NCI-H146 treated with DMSO at 0.1 percent for 48 hours (cell line): ENCODE measurements at regions not wholly inside any gene's neighbourhood (a gene's known extent, or its start where the extent isn't known, plus 50 kb on each side); places are given as distances from the start of the nearest gene placed in this dataset.
"Not testable (repeated sequence)": the region's sequence is repeated elsewhere in the genome, so short reads cannot be mapped to it uniquely, and the experiment has no call there.

Experiments
- DNase-seq: peaks from one replicate; lab custom pipeline; 2025; ENCODE audit not compliant: unreplicated experiment; lab: John Stamatoyannopoulos, UW

DNA sequence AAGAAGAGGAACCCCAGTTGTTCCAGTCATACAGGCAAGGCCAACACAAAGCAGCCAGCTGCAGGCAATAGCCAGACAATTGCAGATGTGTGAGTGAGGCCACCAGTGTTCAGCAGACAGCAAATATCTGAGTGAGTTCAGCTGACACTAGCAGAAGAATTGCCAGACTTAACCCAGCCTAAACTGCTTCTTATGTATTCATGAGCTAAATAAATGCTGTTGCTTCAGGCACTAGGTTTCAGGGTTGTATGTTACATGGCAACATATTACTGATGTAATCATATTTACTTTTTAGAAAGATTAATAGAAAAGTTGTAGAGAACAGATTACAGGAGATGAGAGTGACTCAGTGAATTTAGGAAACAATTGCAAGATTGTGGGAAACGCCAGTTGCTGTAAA, 129.8 kb upstream of the CHODL start:
- no peak for DNase-seq

DNA sequence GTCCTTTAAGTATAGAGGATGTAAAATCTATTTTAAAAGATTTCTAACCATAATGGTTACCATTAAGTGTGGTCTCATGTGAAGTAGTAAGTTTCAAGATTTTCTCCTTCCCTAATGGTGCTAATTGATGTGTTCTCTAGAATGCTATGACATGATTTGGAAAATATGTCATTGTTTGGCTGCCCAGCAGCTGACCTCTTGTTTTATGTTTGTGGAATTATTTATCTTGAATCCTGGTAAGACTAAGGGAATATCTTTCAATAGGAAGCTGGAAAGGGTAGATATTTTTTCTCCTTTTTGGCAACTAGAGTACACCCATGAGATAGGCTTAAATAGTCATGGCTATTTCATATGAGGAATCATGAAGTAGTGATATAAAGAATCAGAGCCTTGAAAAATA, 139.8 kb upstream of the CHODL start:
- DNase-seq: no peak

DNA sequence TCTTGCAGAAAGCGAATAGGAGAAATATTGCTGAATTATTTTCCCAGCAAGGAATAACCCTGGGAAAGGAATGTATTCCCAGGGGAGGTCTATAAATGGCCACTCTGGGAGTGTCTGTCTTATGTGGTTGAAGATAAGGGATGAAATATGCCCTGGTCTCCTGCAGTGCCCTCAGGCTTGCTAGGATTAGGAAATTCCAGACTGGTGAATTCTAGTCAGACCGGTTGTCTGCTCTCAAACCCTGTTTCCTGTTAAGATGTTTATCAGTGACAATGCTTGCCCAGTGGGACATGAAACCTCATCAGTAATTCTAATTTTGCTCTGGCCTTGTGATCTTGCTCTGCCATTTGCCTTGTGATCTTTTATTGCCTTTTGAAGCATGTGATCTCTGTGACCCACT, 148.2 kb upstream of the CHODL start:
- not testable (repeated sequence) for DNase-seq

DNA sequence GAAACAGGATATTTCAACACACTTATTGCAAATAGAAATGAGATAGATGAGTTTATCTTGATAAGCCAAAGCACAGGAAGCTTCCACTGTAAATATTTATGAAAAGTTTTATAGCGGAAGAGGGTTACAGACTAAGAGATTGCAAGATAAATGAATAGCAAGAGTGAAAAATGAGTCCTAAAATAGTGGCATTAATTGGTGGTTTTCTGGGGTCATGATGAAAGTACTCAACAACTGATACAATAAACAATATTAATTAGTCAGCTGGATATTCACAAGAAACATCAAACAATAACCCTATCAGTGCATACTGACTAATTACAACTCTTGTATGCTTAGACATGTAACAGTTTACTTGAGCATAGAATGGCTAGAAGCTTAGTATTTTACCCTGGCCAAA, 154.8 kb upstream of the CHODL start:
- DNase-seq: no peak

DNA sequence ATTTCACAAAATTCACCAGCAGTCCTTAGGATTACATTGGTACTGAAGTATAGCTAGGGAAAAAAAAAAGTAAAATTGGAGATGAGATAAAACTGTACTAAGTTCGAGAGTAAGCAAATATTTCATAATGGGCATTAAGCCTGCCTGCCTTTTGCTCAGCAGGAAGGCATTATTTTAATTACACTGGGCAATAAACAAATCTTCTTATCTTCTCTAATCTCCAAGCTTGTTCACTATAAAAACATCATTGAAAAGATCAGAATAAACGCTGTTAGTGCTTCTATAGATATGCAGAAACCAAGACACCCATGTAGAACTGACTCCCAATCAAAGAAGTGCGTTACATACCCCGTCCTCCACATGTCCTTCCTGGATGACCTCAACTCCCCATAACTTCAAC, 174.2 kb upstream of the CHODL start:
- no peak for DNase-seq

DNA sequence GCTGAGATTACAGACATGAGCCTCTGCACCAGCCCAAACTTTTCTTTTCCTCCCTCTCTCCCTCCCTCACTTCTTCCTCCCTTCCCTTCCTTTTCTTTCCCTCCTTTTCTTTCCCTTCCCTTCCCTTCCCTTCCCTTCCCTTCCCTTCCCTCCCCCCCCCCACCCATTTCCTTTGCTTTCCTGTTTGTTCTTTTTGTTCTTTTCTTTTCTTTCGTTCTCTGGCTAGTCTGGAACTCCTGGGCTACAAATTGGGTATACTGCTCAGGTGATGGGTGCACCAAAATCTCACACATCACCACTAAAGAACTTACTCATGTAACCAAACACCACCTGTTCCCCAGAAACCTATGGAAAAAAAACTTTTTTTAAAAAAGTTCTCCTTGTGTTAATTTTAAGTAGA, 174.8 kb upstream of the CHODL start:
- DNase-seq: no peak

DNA sequence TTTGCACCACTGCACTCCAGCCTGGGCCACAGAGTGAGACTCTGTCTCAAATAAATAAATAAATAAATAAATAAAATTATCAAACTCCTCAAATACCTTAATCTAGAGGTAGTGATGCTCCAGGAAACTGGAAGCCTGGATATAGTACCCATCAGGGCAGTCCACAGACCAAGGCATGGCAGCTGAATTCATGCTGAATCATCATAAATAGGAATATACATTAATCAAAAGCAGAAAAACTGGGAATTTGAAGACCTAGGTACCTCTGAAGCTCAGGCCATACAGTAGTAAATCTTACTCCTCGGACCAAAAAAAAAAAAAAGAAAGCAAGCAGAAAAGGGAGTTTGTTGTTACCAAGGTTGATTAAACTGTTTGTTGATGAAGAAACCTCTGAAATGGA, 184.2 kb upstream of the CHODL start:
- no peak for DNase-seq

DNA sequence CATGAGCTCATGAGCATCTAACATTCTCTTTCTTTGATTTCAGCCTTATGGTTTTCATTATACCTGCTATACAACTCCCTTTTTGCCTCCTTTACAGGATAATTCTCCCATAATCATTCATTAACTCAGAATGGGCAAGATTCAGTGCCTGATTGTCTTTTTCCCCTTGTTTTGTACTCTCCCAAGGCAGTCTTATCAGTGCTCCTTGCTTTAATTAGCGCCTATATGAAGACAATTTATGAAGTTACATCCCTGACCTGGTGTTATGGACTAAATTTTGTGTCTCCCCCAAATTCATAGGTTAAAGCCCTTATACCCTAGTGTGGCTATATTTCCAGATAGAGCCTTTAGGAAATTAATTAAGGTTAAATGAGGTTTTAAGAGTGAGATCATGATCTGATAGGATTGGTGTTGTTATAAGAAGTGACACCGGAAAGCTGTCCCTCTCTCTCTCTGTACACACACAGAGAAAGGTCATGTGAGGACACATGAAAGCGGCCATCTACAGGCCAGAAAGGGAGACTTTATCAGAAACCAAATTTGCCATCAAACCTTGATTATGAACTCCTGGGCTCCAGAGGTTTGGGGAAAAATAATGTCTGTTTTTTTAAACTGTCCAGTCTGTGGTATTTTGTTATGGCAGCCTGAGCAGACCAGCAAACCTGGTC, 185.8 kb upstream of the CHODL start:
- no peak for DNase-seq

DNA sequence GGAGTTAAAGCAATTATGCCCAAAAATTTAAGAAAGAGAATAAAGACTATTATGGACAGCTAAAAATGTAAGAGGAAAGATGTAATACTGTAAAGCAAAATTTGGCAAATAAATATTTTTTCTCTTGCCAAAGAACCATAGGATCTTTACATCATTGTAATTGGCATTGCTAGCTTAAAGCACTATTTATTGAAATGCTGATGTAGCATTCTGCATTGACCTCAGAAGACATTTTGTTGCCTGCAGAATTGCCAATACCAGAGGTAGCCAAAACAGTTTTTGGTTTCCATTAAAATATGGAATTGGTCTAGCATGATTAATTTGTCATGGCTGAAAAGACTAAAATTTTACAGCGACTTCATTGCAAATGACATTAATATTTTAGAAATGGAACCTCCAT, 191.5 kb upstream of the CHODL start:
- no peak for DNase-seq

DNA sequence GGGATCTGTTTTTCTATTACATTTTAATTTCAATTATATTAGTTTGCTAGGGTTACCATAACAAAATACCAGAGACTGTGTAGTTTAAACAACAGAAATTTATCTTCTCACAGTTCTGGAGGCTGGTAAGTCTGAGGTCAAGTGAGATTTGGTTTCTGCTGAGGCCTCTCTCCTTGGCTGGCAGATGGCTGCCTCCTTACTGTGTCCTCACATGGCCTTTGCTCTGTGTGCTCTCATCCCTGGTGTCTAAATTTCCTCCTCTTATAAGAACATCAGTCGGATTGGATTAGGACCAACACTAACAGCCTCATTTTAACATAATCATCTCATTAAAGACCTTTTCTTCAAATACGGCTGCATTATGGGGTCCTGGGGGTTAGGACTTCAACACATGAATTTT, 195.2 kb upstream of the CHODL start:
- DNase-seq: no peak

DNA sequence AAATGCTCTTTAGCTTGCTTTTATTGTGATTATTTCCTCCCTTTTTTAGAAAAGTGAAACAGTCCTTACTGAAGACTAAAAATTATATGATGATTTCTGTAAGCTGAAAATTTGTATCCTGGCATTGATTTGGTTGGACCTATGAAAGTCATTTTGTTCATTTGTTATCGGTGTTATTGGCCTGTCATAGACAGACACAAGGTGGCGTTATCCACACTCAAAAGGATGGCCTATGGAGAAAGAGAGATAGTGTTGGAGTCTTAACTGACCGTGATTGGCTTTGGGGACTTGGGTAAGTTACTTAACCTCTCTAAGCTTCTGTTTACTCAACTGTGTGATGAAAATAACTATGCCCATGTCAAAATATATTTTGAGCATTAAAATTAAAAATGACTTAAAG, 203.6 kb upstream of the CHODL start:
- no peak for DNase-seq

DNA sequence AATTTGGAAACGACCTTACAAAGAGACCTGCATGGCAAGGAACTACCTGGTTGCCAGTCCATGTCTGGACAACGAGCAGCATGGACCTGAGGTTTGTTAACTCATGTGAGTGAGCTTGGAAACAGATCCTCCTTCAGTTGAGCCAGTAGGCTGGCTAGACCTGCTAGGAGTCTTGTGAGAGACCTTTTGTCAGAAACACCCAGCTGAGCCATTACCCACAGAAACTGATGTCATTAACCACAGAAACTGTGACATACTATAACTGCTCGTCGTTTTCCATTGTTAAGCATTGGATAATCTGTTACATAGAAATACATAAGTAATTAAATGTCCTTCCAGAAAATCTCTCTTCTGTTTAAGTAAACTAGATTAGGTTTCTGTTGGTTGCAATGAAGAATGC, 211.1 kb upstream of the C21orf91 start:
- no peak for DNase-seq

DNA sequence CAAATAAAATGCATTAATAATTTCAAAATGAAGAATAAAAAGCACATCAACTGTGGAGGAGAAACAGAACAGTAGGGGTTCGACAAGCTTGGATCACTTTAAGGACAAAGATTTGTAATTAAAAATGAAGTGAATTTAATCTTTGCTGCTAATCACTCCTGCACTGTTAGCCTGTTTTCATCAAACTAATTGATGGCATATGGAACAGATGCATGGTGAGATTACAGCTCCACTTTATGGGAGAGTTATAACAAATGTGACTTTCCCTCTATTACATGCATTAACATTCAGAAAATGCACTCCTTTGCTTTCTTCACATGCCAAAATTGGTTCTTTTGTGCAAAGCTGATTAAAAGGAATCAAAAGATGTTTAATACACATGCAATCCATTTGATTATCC, 207.2 kb upstream of the C21orf91 start:
- DNase-seq: no peak

DNA sequence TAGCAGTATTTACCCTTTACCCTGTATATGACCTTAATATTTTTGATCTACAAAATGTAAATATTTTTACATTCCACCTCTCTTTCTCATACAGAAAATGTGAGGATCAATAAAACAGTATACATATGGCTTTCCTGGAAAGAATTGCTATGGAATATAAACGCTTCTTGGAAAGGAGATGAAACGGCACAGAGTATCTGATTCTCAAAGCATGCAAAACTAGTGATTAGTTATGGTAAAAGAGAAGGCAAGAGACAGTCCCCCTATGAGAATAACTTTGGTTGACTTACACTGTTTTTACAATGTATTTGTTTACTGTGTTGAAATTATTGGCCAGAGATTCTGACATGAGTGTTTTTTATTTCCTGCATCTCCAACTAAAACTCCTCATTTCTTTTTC, 204.6 kb upstream of the C21orf91 start:
- no peak for DNase-seq

DNA sequence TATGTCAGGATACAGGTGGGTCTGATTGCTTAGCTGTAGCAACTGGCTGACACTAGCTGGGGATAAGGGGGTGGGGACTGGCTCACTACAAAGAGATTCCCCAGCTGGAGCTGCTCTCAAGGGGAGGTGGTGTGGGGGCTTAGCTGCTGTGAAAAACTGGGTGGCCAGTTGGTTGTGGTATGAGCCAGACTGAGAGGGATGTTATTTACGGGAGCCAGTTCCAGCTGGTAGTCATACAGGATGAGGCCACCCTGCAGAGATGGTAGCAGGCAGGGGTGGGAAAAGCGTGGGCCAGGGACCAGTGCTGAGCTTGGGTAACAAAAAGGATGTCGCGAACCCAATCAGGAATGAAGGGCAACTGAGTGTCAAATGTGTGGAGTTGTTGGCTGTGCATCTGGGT, 204.0 kb upstream of the C21orf91 start:
- DNase-seq: no peak

DNA sequence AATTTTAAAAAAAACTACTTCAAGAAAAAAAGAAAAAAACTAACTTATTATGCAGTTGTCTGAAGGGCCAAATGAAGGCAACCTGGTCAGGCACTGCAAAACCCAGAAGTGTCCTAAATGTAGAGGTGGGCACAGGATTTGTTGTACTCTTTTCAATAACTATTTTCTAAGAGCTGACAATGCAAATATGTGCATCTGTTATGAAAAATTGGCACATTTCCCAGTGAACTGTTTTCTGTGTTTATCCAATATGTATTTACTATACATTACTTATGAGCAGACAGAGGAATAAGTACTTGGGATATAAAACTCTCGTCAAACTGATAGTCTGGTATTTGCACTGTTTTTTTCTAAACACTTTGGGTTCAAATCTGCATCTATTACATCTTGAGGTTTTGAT, 188.0 kb upstream of the C21orf91 start:
- no peak for DNase-seq

DNA sequence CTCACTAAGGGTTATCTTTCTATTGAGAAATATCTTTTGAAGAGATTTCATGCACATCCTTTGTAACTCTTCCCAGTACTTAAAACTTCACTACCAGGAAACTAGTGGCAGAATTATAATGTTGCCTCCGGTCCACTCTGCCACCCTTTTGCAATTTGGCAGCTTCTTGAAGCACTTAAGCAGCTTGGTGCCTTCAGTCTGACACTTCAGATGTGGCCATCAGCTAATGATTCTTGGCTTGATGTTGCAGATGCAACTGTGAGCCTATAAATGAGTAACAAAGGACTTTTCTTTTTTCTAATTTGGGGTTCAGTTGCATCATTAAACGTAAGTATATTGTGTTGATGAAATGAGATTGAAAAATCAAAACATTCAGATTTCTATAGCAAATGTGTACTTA, 187.5 kb upstream of the C21orf91 start:
- no peak for DNase-seq

DNA sequence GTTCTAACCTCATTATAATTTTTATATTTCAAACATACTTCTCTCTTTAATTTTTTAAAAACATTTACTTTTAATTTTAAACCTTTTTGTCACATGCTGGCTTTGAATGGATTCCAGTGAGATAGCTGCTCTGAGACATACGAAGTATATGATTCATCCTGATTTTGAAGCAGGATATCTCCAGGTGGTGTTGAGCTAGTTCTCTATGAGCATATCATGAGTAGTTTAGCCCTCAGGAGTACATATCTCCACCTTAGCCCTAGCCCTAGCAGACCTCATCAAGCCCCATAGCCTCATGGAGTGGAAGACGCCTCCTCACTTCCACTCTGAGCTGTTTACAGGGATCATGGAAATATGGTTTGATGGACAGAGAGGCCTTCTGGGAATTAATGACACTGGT, 183.2 kb upstream of the C21orf91 start:
- no peak for DNase-seq

DNA sequence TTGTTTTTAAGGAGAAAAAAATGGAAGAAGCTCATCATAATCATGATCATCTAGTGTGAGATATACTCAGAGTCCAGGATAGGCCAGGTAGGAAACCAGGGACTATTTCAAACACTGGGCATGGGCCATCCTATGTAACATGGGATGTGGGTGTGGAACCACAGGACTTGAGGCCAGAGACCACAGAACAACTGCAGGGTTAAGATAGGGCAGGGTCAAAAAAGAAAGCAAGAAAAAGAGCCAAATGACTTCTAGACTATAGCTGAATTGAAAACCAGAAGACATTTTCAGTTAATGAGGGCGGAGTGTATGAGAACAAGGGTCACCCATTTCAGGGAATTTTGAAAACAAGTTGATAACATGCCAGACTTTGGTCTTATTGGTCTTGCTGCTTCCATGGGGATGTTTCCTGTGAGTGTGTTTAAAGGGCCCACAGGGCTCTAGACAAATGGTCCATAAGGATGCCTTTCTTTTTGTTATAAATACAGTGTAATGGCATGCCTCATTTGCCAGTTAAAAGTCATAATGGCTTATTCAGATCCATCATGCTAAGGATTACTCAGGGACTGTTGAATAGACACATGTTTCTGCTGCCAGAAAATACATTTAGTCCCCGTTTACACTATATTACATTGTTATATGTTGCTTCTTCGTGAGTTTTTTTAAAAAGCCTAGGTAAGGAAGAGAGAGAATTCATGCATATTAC, 182.0 kb upstream of the C21orf91 start:
- no peak for DNase-seq

DNA sequence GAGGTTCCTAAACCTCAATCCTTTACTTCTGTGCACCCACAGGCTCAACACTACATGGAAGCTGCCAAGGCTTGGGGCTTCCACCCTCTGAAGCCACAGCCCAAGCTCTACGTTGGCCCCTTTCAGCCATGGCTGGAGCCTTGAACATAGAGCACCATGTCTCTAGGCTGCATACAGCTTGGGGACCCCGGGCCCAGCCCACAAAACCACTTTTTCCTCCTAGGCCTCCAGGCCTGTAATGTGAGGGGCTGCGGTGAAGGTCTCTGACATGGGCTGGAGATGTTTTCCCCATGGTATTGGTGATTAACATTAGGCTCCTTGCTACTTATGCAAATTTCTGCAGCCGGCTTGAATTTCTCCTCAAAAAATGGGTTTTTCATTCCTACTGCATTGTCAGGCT, 179.4 kb upstream of the C21orf91 start:
- not testable (repeated sequence) for DNase-seq

DNA sequence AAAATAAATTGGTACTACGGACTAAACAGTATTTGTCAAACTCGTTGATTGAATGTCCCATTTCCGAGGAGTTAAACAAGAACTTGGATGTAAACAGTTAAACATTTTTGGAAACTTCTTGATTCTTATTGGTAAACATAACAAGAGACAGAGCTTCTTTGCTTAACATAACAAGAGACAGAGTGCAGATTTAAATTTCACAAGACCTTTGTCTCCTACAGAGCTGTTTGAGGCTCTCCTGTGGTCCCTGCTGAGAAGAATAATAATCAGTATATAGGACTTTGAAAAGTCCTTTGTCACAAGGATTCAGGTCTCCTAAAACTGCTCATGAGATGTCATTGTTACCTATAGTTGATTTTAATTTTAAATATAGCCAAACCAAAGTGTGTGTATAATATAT, 170.6 kb upstream of the C21orf91 start:
- no peak for DNase-seq

DNA sequence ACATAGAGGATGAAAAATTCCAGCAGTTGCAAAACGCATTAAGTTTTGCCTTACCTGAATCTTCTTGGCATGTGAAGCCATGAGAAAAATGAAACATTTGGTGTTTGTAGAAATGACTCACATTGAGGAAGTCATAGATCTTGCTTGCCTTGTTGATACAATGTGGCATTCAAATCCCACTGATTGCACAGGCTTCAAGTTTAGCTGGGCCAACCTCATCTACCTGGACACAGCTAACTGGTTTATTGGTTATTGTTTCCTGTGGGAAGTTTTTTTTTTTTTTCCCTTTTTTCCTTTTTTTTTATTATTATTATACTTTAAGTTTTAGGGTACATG, 168.9 kb upstream of the C21orf91 start:
- DNase-seq: no peak

DNA sequence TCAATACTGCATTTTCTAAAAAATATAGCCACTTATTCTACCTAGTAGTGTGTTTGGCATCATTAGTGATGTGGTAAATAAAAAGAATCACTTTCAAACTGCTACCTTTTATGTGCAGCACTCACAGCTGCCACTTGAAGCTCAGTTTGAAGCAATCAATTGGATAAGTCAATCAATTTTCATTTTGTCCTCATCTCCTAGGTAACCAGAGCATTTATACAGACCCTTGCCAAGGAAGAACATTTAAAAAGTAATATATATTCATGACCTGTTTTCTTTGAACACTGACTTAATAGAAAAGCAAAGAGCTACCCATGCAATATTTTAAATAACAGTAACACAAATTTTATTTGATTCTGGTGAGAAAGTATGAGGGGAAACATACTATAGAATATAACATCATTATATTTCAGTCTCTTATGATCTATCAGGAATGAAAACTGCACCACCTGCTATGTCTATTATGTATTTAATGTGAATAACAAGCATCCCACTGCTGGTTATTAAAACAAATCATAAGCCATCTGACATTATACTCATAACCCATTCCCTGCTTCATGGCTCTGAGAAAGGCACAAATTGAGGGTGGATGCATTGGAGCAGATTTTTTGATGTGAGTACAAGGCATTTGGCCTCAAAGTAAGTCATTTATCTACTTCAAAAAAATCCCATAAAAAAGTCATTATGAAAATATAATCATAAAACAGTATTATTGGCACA, 168.4 kb upstream of the C21orf91 start:
- no peak for DNase-seq
